ENCODE measurements at regions not wholly inside any gene's neighbourhood (a gene's known extent, or its start where the extent isn't known, plus 50 kb on each side); places are given as distances from the start of the nearest gene placed in this dataset.

GRCh38 chr20:56986931-56987720, 279.3 kb downstream of the BMP7 start:
- no peak overlapping the region for H3K4me3 Mint-ChIP-seq
- H3K27ac Mint-ChIP-seq: no peak overlapping the region
- TF ChIP-seq, protein P1, sequence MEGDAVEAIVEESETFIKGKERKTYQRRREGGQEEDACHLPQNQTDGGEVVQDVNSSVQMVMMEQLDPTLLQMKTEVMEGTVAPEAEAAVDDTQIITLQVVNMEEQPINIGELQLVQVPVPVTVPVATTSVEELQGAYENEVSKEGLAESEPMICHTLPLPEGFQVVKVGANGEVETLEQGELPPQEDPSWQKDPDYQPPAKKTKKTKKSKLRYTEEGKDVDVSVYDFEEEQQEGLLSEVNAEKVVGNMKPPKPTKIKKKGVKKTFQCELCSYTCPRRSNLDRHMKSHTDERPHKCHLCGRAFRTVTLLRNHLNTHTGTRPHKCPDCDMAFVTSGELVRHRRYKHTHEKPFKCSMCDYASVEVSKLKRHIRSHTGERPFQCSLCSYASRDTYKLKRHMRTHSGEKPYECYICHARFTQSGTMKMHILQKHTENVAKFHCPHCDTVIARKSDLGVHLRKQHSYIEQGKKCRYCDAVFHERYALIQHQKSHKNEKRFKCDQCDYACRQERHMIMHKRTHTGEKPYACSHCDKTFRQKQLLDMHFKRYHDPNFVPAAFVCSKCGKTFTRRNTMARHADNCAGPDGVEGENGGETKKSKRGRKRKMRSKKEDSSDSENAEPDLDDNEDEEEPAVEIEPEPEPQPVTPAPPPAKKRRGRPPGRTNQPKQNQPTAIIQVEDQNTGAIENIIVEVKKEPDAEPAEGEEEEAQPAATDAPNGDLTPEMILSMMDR (IDR thresholded peaks at IDR 0.05): no peak
- DNase-seq: no peak
- no peaks in the 10 kb centered on the region for H3K27me3 Mint-ChIP-seq
- no peaks in the 10 kb centered on the region for H3K36me3 Mint-ChIP-seq (ENCODE audit: low read depth)
- H3K9me3 Mint-ChIP-seq: peaks cover 10% of the 10 kb centered on the region
- POLR2A ChIA-PET: no interaction called here
- CTCF ChIA-PET: no interaction called here
- no peak for ATAC-seq
- intact Hi-C loops (cut with micrococcal nuclease): no loop called here
- no peaks in the 10 kb centered on the region for H3K4me1 Mint-ChIP-seq (ENCODE audit: low read depth)

DNA sequence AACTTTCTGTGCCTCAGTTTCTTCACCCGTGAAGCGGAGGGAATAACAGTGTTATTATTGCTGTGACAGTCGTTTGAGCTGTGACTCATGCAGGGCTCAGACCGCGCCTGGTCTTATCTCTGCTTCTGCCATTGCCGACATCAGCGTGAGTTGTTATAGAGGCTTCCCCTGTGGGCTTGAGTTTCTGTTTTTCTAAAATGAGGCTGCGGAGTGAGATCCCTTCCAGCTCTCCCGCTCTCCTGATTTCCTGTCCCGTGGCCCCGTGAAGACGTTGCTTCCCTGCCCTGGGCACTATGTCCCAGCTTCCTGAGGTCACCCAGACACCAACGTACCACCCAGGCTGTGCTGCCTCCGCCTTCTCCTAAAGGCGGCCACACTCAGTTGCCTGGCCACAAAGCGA, 278.5 kb downstream of the BMP7 start:
- Mint-ChIP-seq H3K27me3 (no peaks in the 10 kb centered on the region), H3K9me3 (peaks cover 10% of the 10 kb centered on the region), H3K4me3 (no peak overlapping the region), H3K4me1 (ENCODE audit: low read depth) (no peaks in the 10 kb centered on the region), H3K27ac (no peak overlapping the region), H3K36me3 (ENCODE audit: low read depth) (no peaks in the 10 kb centered on the region)
- ATAC-seq (no peak), DNase-seq (no peak)
- ChIA-PET POLR2A (no interaction called here), CTCF (no interaction called here)
- intact Hi-C loops (cut with micrococcal nuclease): no loop called here
- TF ChIP-seq, protein P1 (IDR thresholded peaks at IDR 0.05): no peak

DNA sequence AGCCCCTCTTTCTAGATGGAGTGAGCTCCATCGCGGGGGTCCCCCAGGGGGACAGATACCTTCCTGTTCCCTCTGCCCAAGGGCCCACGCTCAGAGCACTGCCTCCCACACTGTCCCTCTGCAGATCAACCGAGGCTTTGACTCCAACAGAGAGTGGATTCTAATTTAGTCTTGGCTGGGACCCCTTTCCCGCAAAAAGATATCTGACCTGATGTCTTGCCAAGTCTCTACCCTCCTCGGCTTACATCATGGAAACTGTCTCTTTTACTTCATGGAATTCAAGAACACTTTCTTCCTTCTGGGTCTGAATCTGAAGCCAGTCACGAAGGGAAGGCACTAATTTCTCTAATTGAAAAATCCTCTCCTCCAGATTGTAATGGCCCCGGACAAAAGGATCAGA, 278.0 kb downstream of the BMP7 start:
- Mint-ChIP-seq H3K36me3 (ENCODE audit: low read depth) (no peaks in the 10 kb centered on the region), H3K4me3 (no peak overlapping the region), H3K4me1 (ENCODE audit: low read depth) (no peaks in the 10 kb centered on the region), H3K27me3 (no peaks in the 10 kb centered on the region), H3K27ac (no peak overlapping the region), H3K9me3 (peaks cover 10% of the 10 kb centered on the region)
- ChIA-PET CTCF (no interaction called here), POLR2A (no interaction called here)
- DNase-seq: no peak
- TF ChIP-seq, protein P1 (IDR thresholded peaks at IDR 0.05): no peak
- no peak for ATAC-seq
- intact Hi-C loops (cut with micrococcal nuclease): no loop called here

- H3K4me1 Mint-ChIP-seq (ENCODE audit: low read depth): no peaks in the 10 kb centered on the region
- H3K36me3 Mint-ChIP-seq (ENCODE audit: low read depth): no peaks in the 10 kb centered on the region
- POLR2A ChIA-PET: no interaction called here
- CTCF ChIA-PET: no interaction called here
- intact Hi-C loops (cut with micrococcal nuclease): no loop called here
- H3K4me3 Mint-ChIP-seq: no peak overlapping the region
- DNase-seq (no peak), ATAC-seq (no peak)
- TF ChIP-seq, protein P1 (IDR thresholded peaks at IDR 0.05): no peak
- peaks cover 3% of the 10 kb centered on the region for H3K9me3 Mint-ChIP-seq
- no peaks in the 10 kb centered on the region for H3K27me3 Mint-ChIP-seq
- no peak overlapping the region for H3K27ac Mint-ChIP-seq
Measured at GRCh38 chr20:56989516-56989915, 276.9 kb downstream of the BMP7 start.

DNA sequence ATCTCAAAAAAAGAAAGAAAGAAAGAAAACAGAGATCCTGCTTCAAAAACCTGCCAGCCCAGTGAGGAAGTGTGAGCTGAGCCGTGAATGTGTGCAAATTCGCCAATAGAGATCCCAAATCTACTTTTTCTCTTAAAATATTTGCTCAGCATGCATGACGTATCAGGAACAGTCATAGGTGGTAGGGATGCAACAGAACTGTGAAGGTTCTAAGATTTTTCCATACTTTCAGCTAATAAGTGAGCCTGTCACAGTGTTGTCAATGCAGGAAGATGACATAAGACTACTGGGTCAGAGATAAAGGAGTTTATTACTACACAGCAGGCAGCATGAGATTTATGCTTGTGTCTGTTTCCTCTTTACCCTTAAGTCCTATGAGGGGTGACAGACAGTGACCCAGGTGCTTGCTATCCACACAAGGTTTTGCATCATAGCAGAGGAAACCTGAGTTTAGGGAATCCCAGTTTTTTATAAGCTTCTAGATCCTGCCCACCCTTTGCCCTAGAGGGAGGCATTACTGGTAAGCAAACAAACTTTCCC, 273.4 kb downstream of the BMP7 start:
- Mint-ChIP-seq H3K27ac (no peak overlapping the region), H3K9me3 (no peaks in the 10 kb centered on the region), H3K4me3 (no peak overlapping the region), H3K27me3 (no peaks in the 10 kb centered on the region), H3K36me3 (ENCODE audit: low read depth) (no peaks in the 10 kb centered on the region), H3K4me1 (ENCODE audit: low read depth) (no peaks in the 10 kb centered on the region)
- TF ChIP-seq, protein P1 (IDR thresholded peaks at IDR 0.05): no peak
- intact Hi-C loops (cut with micrococcal nuclease): loop anchor here (10.0 kb wide), 1 partner anchor 438 kb away; no protein-coding TSS in a partner anchor
- ATAC-seq (no peak), DNase-seq (no peak)
- POLR2A ChIA-PET: no interaction called here
- CTCF ChIA-PET: no interaction called here
